ENCODE measurements at regions not wholly inside any gene's neighbourhood (a gene's known extent, or its start where the extent isn't known, plus 50 kb on each side); places are given as distances from the start of the nearest gene placed in this dataset. TPM values are rescaled to one million over a fixed set of nuclear protein-coding genes. Genes with fewer than 3 reads are reported as not detected.
"Not testable (repeated sequence)": the region's sequence is repeated elsewhere in the genome, so short reads cannot be mapped to it uniquely, and the experiment has no call there.

- Histone ChIP-seq H3K27ac (ENCODE audit: low read depth in 1 of 2, low read length in 1 of 2) (no peak overlapping the region), H3K27me3 (ENCODE audit: control insufficient read depth in 3 of 3, insufficient read depth in 3 of 3, low read length in 2 of 3) (no peaks in the 10 kb centered on the region), H3K4me3 (no peak overlapping the region), H3K9me3 (ENCODE audit: control insufficient read depth in 4 of 4, insufficient read depth in 3 of 4, low read length in 3 of 4) (no peaks in the 10 kb centered on the region), H3K36me3 (ENCODE audit: control insufficient read depth in 4 of 4, insufficient read depth in 4 of 4, low read length in 4 of 4) (no peaks in the 10 kb centered on the region), H3K9ac (ENCODE audit: insufficient read depth in 1 of 2, low read length in 2 of 2) (no peak overlapping the region), H3K4me1 (ENCODE audit: control insufficient read depth in 5 of 5, insufficient read depth in 5 of 5, low read length in 5 of 5) (no peaks in the 10 kb centered on the region)
- DNase-seq (no peak), ATAC-seq (ENCODE audit: insufficient read depth, low FRiP score) (no peak)
- 83 to 86% methylated on average over 3 of the region's 3 CpGs for WGBS, 2 donors
- TF ChIP-seq, protein P1, sequence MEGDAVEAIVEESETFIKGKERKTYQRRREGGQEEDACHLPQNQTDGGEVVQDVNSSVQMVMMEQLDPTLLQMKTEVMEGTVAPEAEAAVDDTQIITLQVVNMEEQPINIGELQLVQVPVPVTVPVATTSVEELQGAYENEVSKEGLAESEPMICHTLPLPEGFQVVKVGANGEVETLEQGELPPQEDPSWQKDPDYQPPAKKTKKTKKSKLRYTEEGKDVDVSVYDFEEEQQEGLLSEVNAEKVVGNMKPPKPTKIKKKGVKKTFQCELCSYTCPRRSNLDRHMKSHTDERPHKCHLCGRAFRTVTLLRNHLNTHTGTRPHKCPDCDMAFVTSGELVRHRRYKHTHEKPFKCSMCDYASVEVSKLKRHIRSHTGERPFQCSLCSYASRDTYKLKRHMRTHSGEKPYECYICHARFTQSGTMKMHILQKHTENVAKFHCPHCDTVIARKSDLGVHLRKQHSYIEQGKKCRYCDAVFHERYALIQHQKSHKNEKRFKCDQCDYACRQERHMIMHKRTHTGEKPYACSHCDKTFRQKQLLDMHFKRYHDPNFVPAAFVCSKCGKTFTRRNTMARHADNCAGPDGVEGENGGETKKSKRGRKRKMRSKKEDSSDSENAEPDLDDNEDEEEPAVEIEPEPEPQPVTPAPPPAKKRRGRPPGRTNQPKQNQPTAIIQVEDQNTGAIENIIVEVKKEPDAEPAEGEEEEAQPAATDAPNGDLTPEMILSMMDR (IDR thresholded peaks at IDR 0.05; ENCODE audit: control extremely low read depth, extremely low read depth), result no peak
These were observed 50.7 kb upstream of the NIPA1 start for GRCh38 chr15:22735781-22736180.

DNA sequence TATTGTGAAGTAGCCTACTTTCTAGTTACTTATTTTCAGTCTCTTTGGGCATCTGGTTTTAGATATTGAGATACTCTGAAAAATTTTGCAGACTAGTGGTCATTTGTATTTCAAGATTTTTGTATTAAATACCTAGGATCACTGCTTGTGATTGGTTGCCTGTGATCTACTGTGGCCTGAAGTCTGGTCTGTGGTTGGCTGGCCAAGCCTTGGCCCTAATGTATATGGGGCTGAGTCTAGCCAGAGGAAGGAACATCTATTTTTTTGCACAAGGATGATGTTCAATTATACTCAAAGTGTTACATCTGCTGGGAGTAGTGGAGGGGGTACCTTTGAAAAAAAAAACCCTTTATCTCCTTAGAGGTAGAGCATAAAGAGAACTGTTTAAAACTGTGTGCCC, 50.2 kb upstream of the NIPA1 start:
- not testable (repeated sequence) for H3K9ac ChIP-seq (ENCODE audit: insufficient read depth in 1 of 2, low read length in 2 of 2); H3K36me3 ChIP-seq (ENCODE audit: control insufficient read depth in 4 of 4, insufficient read depth in 4 of 4, low read length in 4 of 4); H3K27ac ChIP-seq (ENCODE audit: low read depth in 1 of 2, low read length in 1 of 2); H3K9me3 ChIP-seq (ENCODE audit: control insufficient read depth in 4 of 4, insufficient read depth in 3 of 4, low read length in 3 of 4); H3K4me1 ChIP-seq (ENCODE audit: control insufficient read depth in 5 of 5, insufficient read depth in 5 of 5, low read length in 5 of 5); H3K27me3 ChIP-seq (ENCODE audit: control insufficient read depth in 3 of 3, insufficient read depth in 3 of 3, low read length in 2 of 3); H3K4me3 ChIP-seq; ATAC-seq (ENCODE audit: insufficient read depth, low FRiP score); DNase-seq

Small RNA genes lying in the stretch of these regions (small RNA-seq; reads per million reads assigned to genes)
- not detected for gene AC138649.4 (ENCODE audit: low replicate concordance)
- not detected for gene RN7SL495P (ENCODE audit: low replicate concordance)

Measured in lung (tissue), 12 donors.